WTC11 (cell line): ENCODE measurements at regions not wholly inside any gene's neighbourhood (a gene's known extent, or its start where the extent isn't known, plus 50 kb on each side); places are given as distances from the start of the nearest gene placed in this dataset.

Experiments
- ATAC-seq: fragments of 200-7000 bp; cut with Tn5 transposase; 2 replicates; pipeline ENCODE4 v1.10.0; 2021; ENCODE audit warnings: mild to moderate bottlenecking, moderate library complexity
- CTCF ChIA-PET: fragments of 300-600 bp; sonication (Branson Sonifier 250); formaldehyde crosslinking; loops from one replicate; lab custom pipeline; 2021; ENCODE audit warnings: antibody characterized with exemption; lab: Charles Lee
- POLR2A ChIA-PET: fragments of 350-600 bp; sonication (Branson Sonifier 250); formaldehyde crosslinking; loops from one replicate; lab custom pipeline; 2021; ENCODE audit warnings: antibody characterized with exemption; lab: Charles Lee
- DNase-seq: peaks from one replicate; pipeline ENCODE4 v3.0.0; 2021; ENCODE audit warnings: low spot score
- H3K27ac Mint-ChIP-seq: 2 replicates; pipeline ENCODE4 v1.8.0; 2021; ENCODE audit warnings: mixed read lengths
- H3K27me3 Mint-ChIP-seq: 2 replicates; pipeline ENCODE4 v1.8.0; 2021; ENCODE audit warnings: low read depth, mild to moderate bottlenecking, moderate library complexity, mixed read lengths
- H3K36me3 Mint-ChIP-seq: 2 replicates; pipeline ENCODE4 v1.8.0; 2021; ENCODE audit warnings: mixed read lengths
- H3K4me1 Mint-ChIP-seq: 2 replicates; pipeline ENCODE4 v1.8.0; 2022; ENCODE audit warnings: mixed read lengths
- H3K4me3 Mint-ChIP-seq: 2 replicates; pipeline ENCODE4 v1.8.0; 2021; ENCODE audit warnings: mild to moderate bottlenecking, moderate library complexity, mixed read lengths
- H3K9me3 Mint-ChIP-seq: 2 replicates; pipeline ENCODE4 v1.8.0; 2021; ENCODE audit warnings: mixed read lengths
- ARID4B ChIP-seq: sonication (generic); formaldehyde crosslinking; IDR thresholded peaks from 2 replicates; pipeline ENCODE4 v1.8.0; 2023; ENCODE audit warnings: missing genetic modification reagents, mild to moderate bottlenecking, borderline replicate concordance
- ATF2 ChIP-seq: sonication (generic); formaldehyde crosslinking; IDR thresholded peaks from 2 replicates; pipeline ENCODE4 v1.8.1; 2022; ENCODE audit warnings: low read depth, missing genetic modification reagents, borderline replicate concordance
- CDX4 ChIP-seq: fragments of 250-450 bp; sonication (Bioruptor Pico); IDR thresholded peaks from 2 replicates; pipeline ENCODE4 v1.9.0; 2021; ENCODE audit warnings: moderate library complexity, mild to moderate bottlenecking, inconsistent platforms, borderline replicate concordance
- EMX1 ChIP-seq: fragments of 250-450 bp; sonication (Bioruptor Pico); IDR thresholded peaks from 2 replicates; pipeline ENCODE4 v1.8.0; 2021; ENCODE audit warnings: mild to moderate bottlenecking
- GABPB1 ChIP-seq: sonication (generic); formaldehyde crosslinking; IDR thresholded peaks from 2 replicates; pipeline ENCODE4 v1.8.1; 2023; ENCODE audit warnings: mild to moderate bottlenecking, missing genetic modification reagents
- IRF2 ChIP-seq: sonication (generic); formaldehyde crosslinking; IDR thresholded peaks from 2 replicates; pipeline ENCODE4 v1.8.0; 2022; ENCODE audit warnings: low read depth, missing genetic modification reagents, borderline replicate concordance
- JUN ChIP-seq: sonication (generic); formaldehyde crosslinking; IDR thresholded peaks from 2 replicates; pipeline ENCODE4 v1.8.0; 2023; ENCODE audit warnings: mild to moderate bottlenecking, missing genetic modification reagents
- KAT7 ChIP-seq: sonication (generic); formaldehyde crosslinking; IDR thresholded peaks from 2 replicates; pipeline ENCODE4 v1.8.1; 2023; ENCODE audit warnings: missing genetic modification reagents, mild to moderate bottlenecking, borderline replicate concordance
- MYBL2 ChIP-seq: sonication (generic); formaldehyde crosslinking; IDR thresholded peaks from 2 replicates; pipeline ENCODE4 v1.8.1; 2023; ENCODE audit warnings: mild to moderate bottlenecking, moderate library complexity, missing genetic modification reagents
- NR2C2 ChIP-seq: sonication (generic); formaldehyde crosslinking; IDR thresholded peaks from 2 replicates; pipeline ENCODE4 v1.8.0; 2022; ENCODE audit warnings: mild to moderate bottlenecking, missing genetic modification reagents
- PREB ChIP-seq: sonication (generic); formaldehyde crosslinking; IDR thresholded peaks from 2 replicates; pipeline ENCODE4 v1.8.1; 2022; ENCODE audit warnings: mild to moderate bottlenecking, missing genetic modification reagents, moderate library complexity, borderline replicate concordance
- RELA ChIP-seq: sonication (generic); formaldehyde crosslinking; IDR thresholded peaks from 2 replicates; pipeline ENCODE4 v1.8.1; 2022; ENCODE audit warnings: missing genetic modification reagents, mild to moderate bottlenecking, borderline replicate concordance
- RORB ChIP-seq: fragments of 250-450 bp; sonication (Bioruptor Pico); IDR thresholded peaks from 2 replicates; pipeline ENCODE4 v1.9.0; 2021; ENCODE audit warnings: mild to moderate bottlenecking
- TCF7 ChIP-seq: sonication (generic); formaldehyde crosslinking; IDR thresholded peaks from 2 replicates; pipeline ENCODE4 v1.8.0; 2022; ENCODE audit warnings: mild to moderate bottlenecking, low read depth, missing genetic modification reagents, moderate library complexity
- TP53 ChIP-seq: sonication (generic); formaldehyde crosslinking; IDR thresholded peaks from 2 replicates; pipeline ENCODE4 v1.8.1; 2023; ENCODE audit warnings: mild to moderate bottlenecking, missing genetic modification reagents
- TF ChIP-seq, protein P1 (sequence below): sonication (generic); formaldehyde crosslinking; IDR thresholded peaks from 2 replicates; pipeline ENCODE4 v1.8.0; 2022; ENCODE audit warnings: mild to moderate bottlenecking, missing genetic modification reagents
- TF ChIP-seq, protein P2 (sequence below): fragments of 250-450 bp; sonication (Bioruptor Pico); IDR thresholded peaks from 2 replicates; pipeline ENCODE4 v2.1.2; 2022; ENCODE audit warnings: mild to moderate bottlenecking, moderate library complexity

- CTCF ChIA-PET, result interaction anchor here (1.4 to 1.5 kb wide), 2 partner anchors 9 to 75 kb away, joined by 3 to 4 read pairs; no protein-coding TSS in a partner anchor
- POLR2A ChIA-PET, result no interaction called here
- H3K4me1 Mint-ChIP-seq, result peaks cover 17% of the 10 kb centered on the region
- ATAC-seq (no peak), DNase-seq (no peak)
- TF ChIP-seq TP53 (CRISPR knock-in tag) (no peak), RELA (CRISPR knock-in tag) (no peak), PREB (CRISPR knock-in tag) (no peak), KAT7 (CRISPR knock-in tag) (no peak), EMX1 (CRISPR knock-in tag) (no peak), MYBL2 (CRISPR knock-in tag) (no peak), RORB (CRISPR knock-in tag) (no peak), TCF7 (CRISPR knock-in tag) (no peak), NR2C2 (CRISPR knock-in tag) (no peak), CDX4 (no peak), JUN (CRISPR knock-in tag) (no peak)
- TF ChIP-seq, protein P1, sequence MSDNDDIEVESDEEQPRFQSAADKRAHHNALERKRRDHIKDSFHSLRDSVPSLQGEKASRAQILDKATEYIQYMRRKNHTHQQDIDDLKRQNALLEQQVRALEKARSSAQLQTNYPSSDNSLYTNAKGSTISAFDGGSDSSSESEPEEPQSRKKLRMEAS (CRISPR knock-in tag), result no peak
- no peaks in the 10 kb centered on the region for H3K27me3 Mint-ChIP-seq
- H3K36me3 Mint-ChIP-seq, result no peaks in the 10 kb centered on the region
- no peaks in the 10 kb centered on the region for H3K9me3 Mint-ChIP-seq
- no peak overlapping the region for H3K27ac Mint-ChIP-seq
- no peak overlapping the region for H3K4me3 Mint-ChIP-seq
Measured at GRCh38 chr13:34152409-34152808, 334.5 kb downstream of the RFC3 start.

- H3K4me3 Mint-ChIP-seq, result no peak overlapping the region
- no peaks in the 10 kb centered on the region for H3K36me3 Mint-ChIP-seq
- ChIA-PET POLR2A (no interaction called here), CTCF (interaction anchor here (1.4 to 1.5 kb wide), 2 partner anchors 10 to 75 kb away, joined by 3 to 4 read pairs; no protein-coding TSS in a partner anchor)
- DNase-seq, result no peak
- no peaks in the 10 kb centered on the region for H3K9me3 Mint-ChIP-seq
- no peak overlapping the region for H3K27ac Mint-ChIP-seq
- peaks cover 17% of the 10 kb centered on the region for H3K4me1 Mint-ChIP-seq
- no peak for TF ChIP-seq ATF2 (CRISPR knock-in tag)
- H3K27me3 Mint-ChIP-seq, result no peaks in the 10 kb centered on the region
- no peak for ATAC-seq
Measured at GRCh38 chr13:34152996-34153395, 335.0 kb downstream of the RFC3 start.

DNA sequence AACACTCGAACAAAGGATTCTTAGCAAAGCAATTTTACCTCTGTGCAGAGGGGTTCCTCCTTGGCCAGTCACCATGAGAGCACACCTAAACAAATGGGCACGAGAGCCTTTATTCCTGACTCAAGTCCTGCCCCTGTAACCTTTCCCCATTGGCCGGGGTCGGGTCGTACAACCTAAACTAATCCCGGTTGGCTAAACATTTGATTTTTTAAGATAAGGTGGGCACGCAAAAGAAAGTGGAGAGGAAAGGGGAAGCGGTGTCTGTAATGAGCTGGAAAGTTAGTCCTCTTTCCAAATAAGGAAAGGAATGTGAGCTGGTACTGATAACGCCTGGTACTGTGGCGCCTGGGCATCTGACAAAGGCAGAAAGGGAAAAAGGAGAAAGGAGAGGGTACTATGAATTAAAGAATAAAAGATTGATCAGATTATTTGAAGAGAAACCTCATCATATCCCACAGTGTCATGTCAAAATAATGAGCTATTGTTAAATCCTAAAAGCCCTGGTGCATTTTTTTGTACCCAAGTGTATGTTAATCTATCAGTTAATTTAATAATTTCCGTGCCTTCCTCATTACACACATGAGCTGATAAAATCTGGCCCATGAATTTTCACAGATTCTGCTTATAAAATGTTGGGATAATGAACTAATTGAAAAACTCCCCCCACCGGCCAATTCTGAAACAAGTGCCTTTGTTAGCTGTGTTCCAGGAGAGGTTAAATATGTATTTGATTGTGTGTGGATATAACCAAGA lies 335.7 kb downstream of the RFC3 start:
- no peaks in the 10 kb centered on the region for H3K9me3 Mint-ChIP-seq
- DNase-seq, result no peak
- ATAC-seq, result no peak
- ChIA-PET CTCF (interaction anchor here (1.4 to 1.5 kb wide), 2 partner anchors 11 to 76 kb away, joined by 3 to 4 read pairs; no protein-coding TSS in a partner anchor), POLR2A (no interaction called here)
- H3K27ac Mint-ChIP-seq, result no peak overlapping the region; the same call in 1 of the 2 replicates
- TF ChIP-seq, protein P2, sequence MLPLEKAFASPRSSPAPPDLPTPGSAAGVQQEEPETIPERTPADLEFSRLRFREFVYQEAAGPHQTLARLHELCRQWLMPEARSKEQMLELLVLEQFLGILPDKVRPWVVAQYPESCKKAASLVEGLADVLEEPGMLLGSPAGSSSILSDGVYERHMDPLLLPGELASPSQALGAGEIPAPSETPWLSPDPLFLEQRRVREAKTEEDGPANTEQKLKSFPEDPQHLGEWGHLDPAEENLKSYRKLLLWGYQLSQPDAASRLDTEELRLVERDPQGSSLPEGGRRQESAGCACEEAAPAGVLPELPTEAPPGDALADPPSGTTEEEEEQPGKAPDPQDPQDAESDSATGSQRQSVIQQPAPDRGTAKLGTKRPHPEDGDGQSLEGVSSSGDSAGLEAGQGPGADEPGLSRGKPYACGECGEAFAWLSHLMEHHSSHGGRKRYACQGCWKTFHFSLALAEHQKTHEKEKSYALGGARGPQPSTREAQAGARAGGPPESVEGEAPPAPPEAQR (CRISPR knock-in tag), result no peak
- TF ChIP-seq ARID4B (CRISPR knock-in tag) (no peak), GABPB1 (CRISPR knock-in tag) (no peak), MYBL2 (CRISPR knock-in tag) (no peak), IRF2 (no peak)
- no peaks in the 10 kb centered on the region for H3K27me3 Mint-ChIP-seq
- H3K4me1 Mint-ChIP-seq, result peaks cover 17% of the 10 kb centered on the region
- no peaks in the 10 kb centered on the region for H3K36me3 Mint-ChIP-seq
- H3K4me3 Mint-ChIP-seq, result no peak overlapping the region
